ENCODE measurements at regions not wholly inside any gene's neighbourhood (a gene's known extent, or its start where the extent isn't known, plus 50 kb on each side); places are given as distances from the start of the nearest gene placed in this dataset.

- TF ChIP-seq FOXM1 (IDR thresholded peaks at IDR 0.05; ENCODE audit: low read depth) (no peak), CTCF (IDR thresholded peaks at IDR 0.05) (no peak), POLR2AphosphoS5 (IDR thresholded peaks at IDR 0.05; ENCODE audit: low read depth, low read length) (no peak), USF2 (IDR thresholded peaks at IDR 0.05; ENCODE audit: borderline replicate concordance, low read depth, low read length) (no peak), FOSL2 (IDR thresholded peaks at IDR 0.05; ENCODE audit: borderline replicate concordance, low read depth) (no peak), YY1 (IDR thresholded peaks at IDR 0.05; ENCODE audit: low read depth) (no peak), RCOR1 (IDR thresholded peaks at IDR 0.05; ENCODE audit: low read length) (no peak), MXI1 (IDR thresholded peaks at IDR 0.05; ENCODE audit: low read depth, low read length) (no peak), CHD2 (IDR thresholded peaks at IDR 0.05; ENCODE audit: low read length, partially characterized antibody) (no peak), SMC3 (IDR thresholded peaks at IDR 0.05; ENCODE audit: low read depth, low read length) (no peak)
- TF ChIP-seq, protein P1, sequence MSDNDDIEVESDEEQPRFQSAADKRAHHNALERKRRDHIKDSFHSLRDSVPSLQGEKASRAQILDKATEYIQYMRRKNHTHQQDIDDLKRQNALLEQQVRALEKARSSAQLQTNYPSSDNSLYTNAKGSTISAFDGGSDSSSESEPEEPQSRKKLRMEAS (IDR thresholded peaks at IDR 0.05; ENCODE audit: low read depth) = no peak
- TF ChIP-seq, protein P2, sequence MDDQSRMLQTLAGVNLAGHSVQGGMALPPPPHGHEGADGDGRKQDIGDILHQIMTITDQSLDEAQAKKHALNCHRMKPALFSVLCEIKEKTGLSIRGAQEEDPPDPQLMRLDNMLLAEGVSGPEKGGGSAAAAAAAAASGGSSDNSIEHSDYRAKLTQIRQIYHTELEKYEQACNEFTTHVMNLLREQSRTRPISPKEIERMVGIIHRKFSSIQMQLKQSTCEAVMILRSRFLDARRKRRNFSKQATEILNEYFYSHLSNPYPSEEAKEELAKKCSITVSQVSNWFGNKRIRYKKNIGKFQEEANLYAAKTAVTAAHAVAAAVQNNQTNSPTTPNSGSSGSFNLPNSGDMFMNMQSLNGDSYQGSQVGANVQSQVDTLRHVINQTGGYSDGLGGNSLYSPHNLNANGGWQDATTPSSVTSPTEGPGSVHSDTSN (IDR thresholded peaks at IDR 0.05) = no peak
Measured at GRCh38 chr1:213585959-213586586, 401.7 kb upstream of the PROX1 start.

Measured in SK-N-SH (cell line).